ENCODE measurements at regions not wholly inside any gene's neighbourhood (a gene's known extent, or its start where the extent isn't known, plus 50 kb on each side); places are given as distances from the start of the nearest gene placed in this dataset.

- ChIA-PET POLR2A (no interaction called here), CTCF (no interaction called here)
- Histone ChIP-seq H3K9ac (no peak overlapping the region), H3K27ac (ENCODE audit: low read depth in 2 of 2, low read length in 1 of 2) (no peak overlapping the region), H3K27me3 (ENCODE audit: insufficient read depth) (no peaks in the 10 kb centered on the region; the same call in 1 of the 2 replicates), H3K36me3 (replicated peaks in 1 of 2; ENCODE audit: control insufficient read depth in 1 of 2, insufficient read depth in 2 of 2, low read length in 1 of 2) (no peaks in the 10 kb centered on the region), H3K79me2 (ENCODE audit: insufficient read depth) (no peaks in the 10 kb centered on the region), H2AFZ (ENCODE audit: low read depth) (no peak overlapping the region), H3F3A (replicated peaks; ENCODE audit: insufficient read depth) (no peaks in the 10 kb centered on the region), H4K20me1 (ENCODE audit: insufficient read depth) (no peaks in the 10 kb centered on the region), H3K9me3 (no peaks in the 10 kb centered on the region), H3K9me2 (no peaks in the 10 kb centered on the region), H3K4me1 (ENCODE audit: control insufficient read depth in 1 of 2, insufficient read depth in 2 of 2, low read depth in 1 of 2, low read length in 1 of 2) (no peaks in the 10 kb centered on the region), H3K4me3 (ENCODE audit: low read depth in 2 of 2, low read length in 1 of 2) (no peak overlapping the region), H3K4me2 (no peak overlapping the region)
- WGBS (ENCODE audit: low lambda C conversion rate), result 6% methylated on average over 4 of the region's 4 CpGs
- no peak for TF ChIP-seq USF1 (IDR thresholded peaks at IDR 0.05; ENCODE audit: borderline replicate concordance, low read depth)
- no peak for TF ChIP-seq EZH2phosphoT487 (IDR thresholded peaks at IDR 0.05; ENCODE audit: borderline replicate concordance, low read depth)
- TF ChIP-seq MXI1 (IDR thresholded peaks at IDR 0.05; ENCODE audit: low read depth, low read length), result no peak
- TF ChIP-seq TAF1 (IDR thresholded peaks at IDR 0.05; ENCODE audit: borderline replicate concordance, low read depth, low read length), result no peak
- TF ChIP-seq ELF1 (IDR thresholded peaks at IDR 0.05), result no peak
- TF ChIP-seq RFX5 (IDR thresholded peaks at IDR 0.05; ENCODE audit: low read length), result no peak
- no peak for TF ChIP-seq NFIC (IDR thresholded peaks at IDR 0.05; ENCODE audit: borderline replicate concordance)
- no peak for TF ChIP-seq JUND (IDR thresholded peaks at IDR 0.05)
- TF ChIP-seq, protein P1, sequence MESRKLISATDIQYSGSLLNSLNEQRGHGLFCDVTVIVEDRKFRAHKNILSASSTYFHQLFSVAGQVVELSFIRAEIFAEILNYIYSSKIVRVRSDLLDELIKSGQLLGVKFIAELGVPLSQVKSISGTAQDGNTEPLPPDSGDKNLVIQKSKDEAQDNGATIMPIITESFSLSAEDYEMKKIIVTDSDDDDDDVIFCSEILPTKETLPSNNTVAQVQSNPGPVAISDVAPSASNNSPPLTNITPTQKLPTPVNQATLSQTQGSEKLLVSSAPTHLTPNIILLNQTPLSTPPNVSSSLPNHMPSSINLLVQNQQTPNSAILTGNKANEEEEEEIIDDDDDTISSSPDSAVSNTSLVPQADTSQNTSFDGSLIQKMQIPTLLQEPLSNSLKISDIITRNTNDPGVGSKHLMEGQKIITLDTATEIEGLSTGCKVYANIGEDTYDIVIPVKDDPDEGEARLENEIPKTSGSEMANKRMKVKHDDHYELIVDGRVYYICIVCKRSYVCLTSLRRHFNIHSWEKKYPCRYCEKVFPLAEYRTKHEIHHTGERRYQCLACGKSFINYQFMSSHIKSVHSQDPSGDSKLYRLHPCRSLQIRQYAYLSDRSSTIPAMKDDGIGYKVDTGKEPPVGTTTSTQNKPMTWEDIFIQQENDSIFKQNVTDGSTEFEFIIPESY (IDR thresholded peaks at IDR 0.05; ENCODE audit: borderline replicate concordance, low read depth), result no peak
- TF ChIP-seq NRF1 (IDR thresholded peaks at IDR 0.05; ENCODE audit: low read depth, low read length), result no peak
- TF ChIP-seq, protein P2, sequence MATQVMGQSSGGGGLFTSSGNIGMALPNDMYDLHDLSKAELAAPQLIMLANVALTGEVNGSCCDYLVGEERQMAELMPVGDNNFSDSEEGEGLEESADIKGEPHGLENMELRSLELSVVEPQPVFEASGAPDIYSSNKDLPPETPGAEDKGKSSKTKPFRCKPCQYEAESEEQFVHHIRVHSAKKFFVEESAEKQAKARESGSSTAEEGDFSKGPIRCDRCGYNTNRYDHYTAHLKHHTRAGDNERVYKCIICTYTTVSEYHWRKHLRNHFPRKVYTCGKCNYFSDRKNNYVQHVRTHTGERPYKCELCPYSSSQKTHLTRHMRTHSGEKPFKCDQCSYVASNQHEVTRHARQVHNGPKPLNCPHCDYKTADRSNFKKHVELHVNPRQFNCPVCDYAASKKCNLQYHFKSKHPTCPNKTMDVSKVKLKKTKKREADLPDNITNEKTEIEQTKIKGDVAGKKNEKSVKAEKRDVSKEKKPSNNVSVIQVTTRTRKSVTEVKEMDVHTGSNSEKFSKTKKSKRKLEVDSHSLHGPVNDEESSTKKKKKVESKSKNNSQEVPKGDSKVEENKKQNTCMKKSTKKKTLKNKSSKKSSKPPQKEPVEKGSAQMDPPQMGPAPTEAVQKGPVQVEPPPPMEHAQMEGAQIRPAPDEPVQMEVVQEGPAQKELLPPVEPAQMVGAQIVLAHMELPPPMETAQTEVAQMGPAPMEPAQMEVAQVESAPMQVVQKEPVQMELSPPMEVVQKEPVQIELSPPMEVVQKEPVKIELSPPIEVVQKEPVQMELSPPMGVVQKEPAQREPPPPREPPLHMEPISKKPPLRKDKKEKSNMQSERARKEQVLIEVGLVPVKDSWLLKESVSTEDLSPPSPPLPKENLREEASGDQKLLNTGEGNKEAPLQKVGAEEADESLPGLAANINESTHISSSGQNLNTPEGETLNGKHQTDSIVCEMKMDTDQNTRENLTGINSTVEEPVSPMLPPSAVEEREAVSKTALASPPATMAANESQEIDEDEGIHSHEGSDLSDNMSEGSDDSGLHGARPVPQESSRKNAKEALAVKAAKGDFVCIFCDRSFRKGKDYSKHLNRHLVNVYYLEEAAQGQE (IDR thresholded peaks at IDR 0.05; ENCODE audit: low read depth, low read length), result no peak
- no peak for TF ChIP-seq USF2 (IDR thresholded peaks at IDR 0.05; ENCODE audit: borderline replicate concordance, low read depth, low read length)
- no peak for TF ChIP-seq GATA2 (CRISPR knock-in tag; IDR thresholded peaks at IDR 0.05)
- no peak for TF ChIP-seq POLR2AphosphoS5 (IDR thresholded peaks at IDR 0.05; ENCODE audit: low read depth, low read length)
- TF ChIP-seq TCF12 (IDR thresholded peaks at IDR 0.05), result no peak
- no peak for TF ChIP-seq TEAD4 (IDR thresholded peaks at IDR 0.05; ENCODE audit: borderline replicate concordance, insufficient read depth)
- DNase-seq, result no peak
Measured at GRCh38 chr4:148542922-148543623, 100.9 kb upstream of the NR3C2 start.

All from SK-N-SH (cell line).